ENCODE measurements at regions not wholly inside any gene's neighbourhood (a gene's known extent, or its start where the extent isn't known, plus 50 kb on each side); places are given as distances from the start of the nearest gene placed in this dataset.

- DNase-seq: no peak
- Mint-ChIP-seq H3K9me3 (ENCODE audit: low read depth, unreplicated experiment) (no peaks in the 10 kb centered on the region), H3K27ac (ENCODE audit: unreplicated experiment) (no peak overlapping the region), H3K4me3 (ENCODE audit: low read depth, unreplicated experiment) (no peak overlapping the region), H3K36me3 (ENCODE audit: insufficient read depth, unreplicated experiment) (no peaks in the 10 kb centered on the region), H3K27me3 (ENCODE audit: unreplicated experiment) (no peaks in the 10 kb centered on the region), H3K4me1 (ENCODE audit: low read depth, unreplicated experiment) (no peaks in the 10 kb centered on the region)
- BruUV-seq (replicated peaks): no TSS peak
- no peak for TF ChIP-seq CTCF (IDR thresholded peaks at IDR 0.05; ENCODE audit: unreplicated experiment)
- intact Hi-C loops (cut with micrococcal nuclease; ENCODE audit: unreplicated experiment): no loop called here
- CTCF ChIA-PET: no interaction called here
These were observed 333.3 kb downstream of the MRPL39 start for GRCh38 chr21:25273959-25274358.

- Mint-ChIP-seq H3K4me1 (ENCODE audit: low read depth, unreplicated experiment) (no peaks in the 10 kb centered on the region), H3K4me3 (ENCODE audit: low read depth, unreplicated experiment) (no peak overlapping the region), H3K9me3 (ENCODE audit: low read depth, unreplicated experiment) (peaks cover 17% of the 10 kb centered on the region), H3K27ac (ENCODE audit: unreplicated experiment) (no peak overlapping the region), H3K36me3 (ENCODE audit: insufficient read depth, unreplicated experiment) (no peaks in the 10 kb centered on the region), H3K27me3 (ENCODE audit: unreplicated experiment) (no peaks in the 10 kb centered on the region)
- BruUV-seq (replicated peaks): no TSS peak
- no peak for TF ChIP-seq CTCF (IDR thresholded peaks at IDR 0.05; ENCODE audit: unreplicated experiment)
- intact Hi-C loops (cut with micrococcal nuclease; ENCODE audit: unreplicated experiment): no loop called here
- no peak for DNase-seq
- CTCF ChIA-PET: no interaction called here
These were observed 352.6 kb downstream of the MRPL39 start for GRCh38 chr21:25254491-25255174.

DNA sequence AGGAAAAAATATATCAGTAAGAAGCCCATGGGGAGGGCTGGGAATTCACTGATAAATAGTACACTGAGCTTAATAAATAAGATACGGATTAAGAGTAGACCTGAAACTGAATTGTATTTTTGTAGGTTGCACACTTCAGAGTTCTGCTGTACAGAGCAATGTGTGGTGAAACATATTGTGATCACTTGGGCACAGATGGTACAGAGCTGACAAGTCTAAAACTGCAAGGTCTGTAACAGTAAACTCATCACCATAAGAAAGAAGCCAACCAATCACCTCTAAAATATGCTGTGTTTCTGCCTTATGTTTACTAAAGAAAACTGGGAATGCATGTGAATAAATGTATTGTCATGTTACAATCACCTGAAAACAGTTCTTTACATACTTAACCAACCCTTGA is 360.7 kb downstream of the MRPL39 start:
- CTCF ChIA-PET: no interaction called here
- no TSS peak for BruUV-seq (replicated peaks)
- no peak for DNase-seq
- intact Hi-C loops (cut with micrococcal nuclease; ENCODE audit: unreplicated experiment): no loop called here
- Mint-ChIP-seq H3K27ac (ENCODE audit: unreplicated experiment) (no peak overlapping the region), H3K36me3 (ENCODE audit: insufficient read depth, unreplicated experiment) (no peaks in the 10 kb centered on the region), H3K4me3 (ENCODE audit: low read depth, unreplicated experiment) (no peak overlapping the region), H3K4me1 (ENCODE audit: low read depth, unreplicated experiment) (no peaks in the 10 kb centered on the region), H3K27me3 (ENCODE audit: unreplicated experiment) (no peaks in the 10 kb centered on the region), H3K9me3 (ENCODE audit: low read depth, unreplicated experiment) (peaks cover 5% of the 10 kb centered on the region)
- TF ChIP-seq CTCF (IDR thresholded peaks at IDR 0.05; ENCODE audit: unreplicated experiment): no peak

DNA sequence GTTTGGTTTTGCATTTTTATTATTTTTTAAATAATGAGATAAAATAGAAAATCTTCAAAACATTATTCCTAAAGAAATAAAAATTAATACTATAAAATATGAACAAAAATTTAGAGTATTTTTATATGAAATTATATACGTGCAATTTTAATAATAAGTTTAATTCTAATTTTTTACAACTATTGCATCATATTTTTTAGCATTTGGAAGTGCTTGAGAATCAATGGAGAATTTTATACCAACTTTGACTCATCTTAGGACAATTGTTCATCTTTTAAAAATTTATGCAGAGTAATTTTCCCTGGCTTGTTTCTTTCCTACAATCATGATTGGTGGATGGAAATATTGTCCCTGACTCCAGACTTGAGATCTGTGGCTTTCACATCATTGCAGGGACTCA is 362.5 kb downstream of the MRPL39 start:
- no peaks in the 10 kb centered on the region for H3K4me1 Mint-ChIP-seq (ENCODE audit: low read depth, unreplicated experiment)
- BruUV-seq (replicated peaks): no TSS peak
- no peaks in the 10 kb centered on the region for H3K27me3 Mint-ChIP-seq (ENCODE audit: unreplicated experiment)
- no peaks in the 10 kb centered on the region for H3K36me3 Mint-ChIP-seq (ENCODE audit: insufficient read depth, unreplicated experiment)
- intact Hi-C loops (cut with micrococcal nuclease; ENCODE audit: unreplicated experiment): no loop called here
- no peak for DNase-seq
- H3K27ac Mint-ChIP-seq (ENCODE audit: unreplicated experiment): no peak overlapping the region
- no peak for TF ChIP-seq CTCF (IDR thresholded peaks at IDR 0.05; ENCODE audit: unreplicated experiment)
- no peaks in the 10 kb centered on the region for H3K9me3 Mint-ChIP-seq (ENCODE audit: low read depth, unreplicated experiment)
- CTCF ChIA-PET: no interaction called here
- H3K4me3 Mint-ChIP-seq (ENCODE audit: low read depth, unreplicated experiment): no peak overlapping the region

All from Calu3 (cell line).